ENCODE measurements at regions not wholly inside any gene's neighbourhood (a gene's known extent, or its start where the extent isn't known, plus 50 kb on each side); places are given as distances from the start of the nearest gene placed in this dataset.
A peak's percentile ranks its signal among the peaks of the same experiment; 100 is the strongest.

DNA sequence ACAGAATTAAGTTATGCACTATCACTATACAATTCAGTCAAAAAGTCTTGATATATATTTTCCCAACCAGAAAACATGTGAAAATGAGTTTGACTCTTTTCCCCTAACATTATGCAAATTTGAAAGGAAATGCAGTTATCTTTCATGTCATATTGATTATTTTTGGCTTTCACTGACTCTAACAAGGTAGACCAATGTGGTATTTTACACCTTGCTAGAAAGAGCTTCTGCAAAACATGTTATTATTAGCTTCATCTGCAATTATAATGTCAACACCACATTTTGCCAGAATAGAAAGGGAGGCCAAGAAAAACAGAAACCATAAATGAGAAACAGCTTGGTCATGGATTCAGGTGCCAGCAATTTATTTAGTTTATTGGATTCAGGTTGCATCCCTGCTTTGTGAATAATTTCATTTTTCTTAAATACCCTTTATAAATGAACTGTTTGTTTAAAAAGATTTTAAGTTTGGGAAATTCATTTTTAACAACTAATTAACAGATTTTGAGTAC, 226.1 kb upstream of the GJE1 start:
- no peak overlapping the region for H3K9ac ChIP-seq (ENCODE audit: low read length)
- H3K23ac ChIP-seq (ENCODE audit: low read length in 2 of 2): no peak overlapping the region
- no peak overlapping the region for H4K91ac ChIP-seq (ENCODE audit: low read length)
- H3K14ac ChIP-seq (ENCODE audit: low read length in 2 of 2): no peak overlapping the region
- no peak overlapping the region for H4K8ac ChIP-seq (ENCODE audit: low read length)
- no peak overlapping the region for H2BK120ac ChIP-seq (ENCODE audit: low read depth, low read length)
- H2AK5ac ChIP-seq (ENCODE audit: low read length, severe bottlenecking): no peak overlapping the region
- no peak overlapping the region for H3K4me2 ChIP-seq (ENCODE audit: low read length, poor library complexity, severe bottlenecking)
- H2AFZ ChIP-seq (ENCODE audit: low read depth, low read length): no peak overlapping the region
- H3K18ac ChIP-seq (ENCODE audit: low read depth in 1 of 2, low read length in 2 of 2): no peak overlapping the region
- H3K36me3 ChIP-seq (ENCODE audit: control insufficient read depth in 1 of 2, insufficient read depth in 2 of 2, low read depth in 1 of 2, low read length in 2 of 2): no peaks in the 10 kb centered on the region
- H3K9me3 ChIP-seq (ENCODE audit: control insufficient read depth, low read length): no peaks in the 10 kb centered on the region
- no peak overlapping the region for H2BK5ac ChIP-seq (ENCODE audit: low read depth, low read length, poor library complexity, severe bottlenecking)
- H3K4me3 ChIP-seq (ENCODE audit: insufficient read depth in 1 of 2, low read depth in 1 of 2, low read length in 2 of 2): no peak overlapping the region
- H2BK12ac ChIP-seq (ENCODE audit: low read length in 2 of 2): no peak overlapping the region
- H3K27me3 ChIP-seq (ENCODE audit: control insufficient read depth in 1 of 2, insufficient read depth in 1 of 2, low read length in 2 of 2): no peaks in the 10 kb centered on the region
- H3K27ac ChIP-seq (ENCODE audit: low read length, poor library complexity, severe bottlenecking): no peak overlapping the region
- H2BK15ac ChIP-seq (ENCODE audit: low read depth, poor library complexity, severe bottlenecking): no peak overlapping the region
- H3K4me1 ChIP-seq (ENCODE audit: control insufficient read depth, insufficient read depth, low read depth, low read length): no peaks in the 10 kb centered on the region
- DNase-seq: no peak
- no peaks in the 10 kb centered on the region for H3K79me1 ChIP-seq (replicated peaks; ENCODE audit: low read length, poor library complexity, severe bottlenecking)
- H3K4ac ChIP-seq (ENCODE audit: low read depth in 1 of 2, low read length in 2 of 2): no peak overlapping the region

DNA sequence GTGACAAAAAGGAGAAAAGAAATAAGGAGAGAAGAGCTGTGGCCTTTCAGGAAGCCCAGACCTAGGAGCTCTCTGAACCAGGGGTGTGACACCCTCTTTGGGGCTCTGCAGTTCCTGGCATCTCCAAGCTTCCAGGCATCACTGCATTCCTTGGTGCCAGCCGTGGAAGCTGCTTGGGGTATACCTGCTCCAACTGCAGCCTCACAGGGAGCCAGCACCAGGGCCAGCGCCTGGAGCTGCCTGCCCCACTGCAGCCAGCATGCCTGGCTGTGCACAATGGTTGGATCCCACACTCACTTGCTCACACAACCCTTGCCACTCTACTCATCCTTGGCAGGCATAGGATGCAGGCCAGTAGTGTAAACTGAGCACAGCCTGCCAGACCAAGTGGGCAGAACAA, 242.1 kb upstream of the GJE1 start:
- no peak overlapping the region for H2BK5ac ChIP-seq (ENCODE audit: low read depth, low read length, poor library complexity, severe bottlenecking)
- H3K4me2 ChIP-seq (ENCODE audit: low read length, poor library complexity, severe bottlenecking): no peak overlapping the region
- no peak overlapping the region for H3K4me3 ChIP-seq (ENCODE audit: insufficient read depth in 1 of 2, low read depth in 1 of 2, low read length in 2 of 2)
- no peaks in the 10 kb centered on the region for H3K4me1 ChIP-seq (ENCODE audit: control insufficient read depth, insufficient read depth, low read depth, low read length)
- H3K23ac ChIP-seq (ENCODE audit: low read length in 2 of 2): no peak overlapping the region
- WGBS: 93% methylated on average over 2 of the region's 2 CpGs
- no peaks in the 10 kb centered on the region for H3K27me3 ChIP-seq (ENCODE audit: control insufficient read depth in 1 of 2, insufficient read depth in 1 of 2, low read length in 2 of 2)
- H2AFZ ChIP-seq (ENCODE audit: low read depth, low read length): no peak overlapping the region
- H2BK120ac ChIP-seq (ENCODE audit: low read depth, low read length): no peak overlapping the region
- no peak overlapping the region for H4K91ac ChIP-seq (ENCODE audit: low read length)
- no peak overlapping the region for H3K18ac ChIP-seq (ENCODE audit: low read depth in 1 of 2, low read length in 2 of 2)
- H3K9ac ChIP-seq (ENCODE audit: low read length): no peak overlapping the region
- no peak overlapping the region for H3K4ac ChIP-seq (ENCODE audit: low read depth in 1 of 2, low read length in 2 of 2)
- no peak overlapping the region for H2AK5ac ChIP-seq (ENCODE audit: low read length, severe bottlenecking)
- DNase-seq: no peak
- peaks cover 12% of the 10 kb centered on the region for H3K9me3 ChIP-seq (ENCODE audit: control insufficient read depth, low read length)
- H4K8ac ChIP-seq (ENCODE audit: low read length): no peak overlapping the region
- no peak overlapping the region for H3K27ac ChIP-seq (ENCODE audit: low read length, poor library complexity, severe bottlenecking)
- H2BK12ac ChIP-seq (ENCODE audit: low read length in 2 of 2): no peak overlapping the region
- no peaks in the 10 kb centered on the region for H3K79me1 ChIP-seq (replicated peaks; ENCODE audit: low read length, poor library complexity, severe bottlenecking)
- no peak overlapping the region for H3K14ac ChIP-seq (ENCODE audit: low read length in 2 of 2)
- H2BK15ac ChIP-seq (ENCODE audit: low read depth, poor library complexity, severe bottlenecking): no peak overlapping the region
- H3K36me3 ChIP-seq (ENCODE audit: control insufficient read depth in 1 of 2, insufficient read depth in 2 of 2, low read depth in 1 of 2, low read length in 2 of 2): no peaks in the 10 kb centered on the region

DNA sequence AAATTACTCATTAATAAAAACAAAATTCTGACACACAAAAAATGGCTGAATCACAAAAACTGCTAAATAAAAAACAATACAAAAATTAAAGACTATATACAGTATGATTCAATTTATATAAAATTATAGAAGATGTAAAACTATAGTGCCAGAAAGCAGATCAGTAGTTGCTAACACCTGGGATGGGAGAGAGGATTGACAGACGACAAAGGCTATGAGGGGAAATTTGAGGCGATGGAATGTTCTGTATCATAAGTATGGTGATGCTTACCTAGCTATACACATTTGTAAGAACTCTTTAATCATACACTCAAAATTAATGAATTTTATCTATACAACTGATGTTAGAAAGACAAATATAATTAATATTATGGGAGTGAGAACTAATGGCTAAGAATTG, 247.9 kb upstream of the GJE1 start:
- DNase-seq: no peak
- Histone ChIP-seq H3K36me3 (ENCODE audit: control insufficient read depth in 1 of 2, insufficient read depth in 2 of 2, low read depth in 1 of 2, low read length in 2 of 2) (no peaks in the 10 kb centered on the region), H3K4me1 (ENCODE audit: control insufficient read depth, insufficient read depth, low read depth, low read length) (no peaks in the 10 kb centered on the region), H3K9ac (ENCODE audit: low read length) (no peak overlapping the region), H2BK120ac (ENCODE audit: low read depth, low read length) (no peak overlapping the region), H2AK5ac (ENCODE audit: low read length, severe bottlenecking) (no peak overlapping the region), H3K27me3 (ENCODE audit: control insufficient read depth in 1 of 2, insufficient read depth in 1 of 2, low read length in 2 of 2) (no peaks in the 10 kb centered on the region), H3K18ac (ENCODE audit: low read depth in 1 of 2, low read length in 2 of 2) (no peak overlapping the region), H3K4me2 (ENCODE audit: low read length, poor library complexity, severe bottlenecking) (no peak overlapping the region), H2AFZ (ENCODE audit: low read depth, low read length) (no peak overlapping the region), H4K8ac (ENCODE audit: low read length) (no peak overlapping the region), H2BK5ac (ENCODE audit: low read depth, low read length, poor library complexity, severe bottlenecking) (no peak overlapping the region), H3K9me3 (ENCODE audit: control insufficient read depth, low read length) (peaks cover 23% of the 10 kb centered on the region), H3K14ac (ENCODE audit: low read length in 2 of 2) (no peak overlapping the region), H3K4ac (ENCODE audit: low read depth in 1 of 2, low read length in 2 of 2) (no peak overlapping the region), H4K91ac (ENCODE audit: low read length) (no peak overlapping the region), H3K4me3 (ENCODE audit: insufficient read depth in 1 of 2, low read depth in 1 of 2, low read length in 2 of 2) (no peak overlapping the region), H3K79me1 (replicated peaks; ENCODE audit: low read length, poor library complexity, severe bottlenecking) (no peaks in the 10 kb centered on the region), H2BK15ac (ENCODE audit: low read depth, poor library complexity, severe bottlenecking) (no peak overlapping the region), H3K27ac (ENCODE audit: low read length, poor library complexity, severe bottlenecking) (no peak overlapping the region), H2BK12ac (ENCODE audit: low read length in 2 of 2) (no peak overlapping the region), H3K23ac (ENCODE audit: low read length in 2 of 2) (no peak overlapping the region)
- no CpG with 5 or more reads among the region's 2 CpGs for WGBS

DNA sequence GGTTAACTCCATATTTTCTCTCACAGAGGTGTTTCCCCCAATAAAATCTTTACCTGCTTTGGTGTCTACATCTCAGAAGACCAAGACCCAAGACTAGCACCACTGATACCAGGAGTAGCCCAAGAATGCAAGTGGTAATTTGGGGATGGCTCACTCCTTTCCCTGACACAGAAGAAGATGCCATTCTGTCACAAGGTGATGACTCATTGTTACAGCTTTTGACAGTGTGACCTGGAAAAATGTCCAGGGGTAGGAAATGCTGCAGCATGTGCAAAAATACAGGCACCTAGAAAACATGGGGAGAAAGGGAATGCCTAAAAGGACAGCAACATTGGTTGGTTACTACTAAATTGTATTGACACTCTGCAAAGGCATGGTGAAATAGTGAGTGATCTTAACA, 254.0 kb upstream of the GJE1 start:
- Histone ChIP-seq H3K9ac (ENCODE audit: low read length) (no peak overlapping the region), H3K4ac (ENCODE audit: low read depth in 1 of 2, low read length in 2 of 2) (no peak overlapping the region), H3K14ac (ENCODE audit: low read length in 2 of 2) (no peak overlapping the region), H4K8ac (ENCODE audit: low read length) (no peak overlapping the region), H2BK12ac (ENCODE audit: low read length in 2 of 2) (no peak overlapping the region), H3K27me3 (ENCODE audit: control insufficient read depth in 1 of 2, insufficient read depth in 1 of 2, low read length in 2 of 2) (no peaks in the 10 kb centered on the region), H3K27ac (ENCODE audit: low read length, poor library complexity, severe bottlenecking) (no peak overlapping the region), H3K36me3 (ENCODE audit: control insufficient read depth in 1 of 2, insufficient read depth in 2 of 2, low read depth in 1 of 2, low read length in 2 of 2) (no peaks in the 10 kb centered on the region), H3K23ac (ENCODE audit: low read length in 2 of 2) (no peak overlapping the region), H3K4me3 (ENCODE audit: insufficient read depth in 1 of 2, low read depth in 1 of 2, low read length in 2 of 2) (no peak overlapping the region), H3K18ac (ENCODE audit: low read depth in 1 of 2, low read length in 2 of 2) (no peak overlapping the region), H2BK15ac (ENCODE audit: low read depth, poor library complexity, severe bottlenecking) (no peak overlapping the region), H2BK5ac (ENCODE audit: low read depth, low read length, poor library complexity, severe bottlenecking) (no peak overlapping the region), H3K9me3 (ENCODE audit: control insufficient read depth, low read length) (no peaks in the 10 kb centered on the region), H4K91ac (ENCODE audit: low read length) (no peak overlapping the region), H3K79me1 (replicated peaks; ENCODE audit: low read length, poor library complexity, severe bottlenecking) (no peaks in the 10 kb centered on the region), H2BK120ac (ENCODE audit: low read depth, low read length) (no peak overlapping the region), H2AFZ (ENCODE audit: low read depth, low read length) (no peak overlapping the region), H2AK5ac (ENCODE audit: low read length, severe bottlenecking) (no peak overlapping the region), H3K4me1 (ENCODE audit: control insufficient read depth, insufficient read depth, low read depth, low read length) (no peaks in the 10 kb centered on the region), H3K4me2 (ENCODE audit: low read length, poor library complexity, severe bottlenecking) (no peak overlapping the region)
- DNase-seq: peak; percentile 8
